Liver (tissue), 8 donors: ENCODE measurements at regions not wholly inside any gene's neighbourhood (a gene's known extent, or its start where the extent isn't known, plus 50 kb on each side); places are given as distances from the start of the nearest gene placed in this dataset.
"Not testable (repeated sequence)": the region's sequence is repeated elsewhere in the genome, so short reads cannot be mapped to it uniquely, and the experiment has no call there.

Experiments used
- DNase-seq: peaks from one replicate; pipeline ENCODE4 v3.0.0-alpha.2; 2017; ENCODE audit warnings: low spot score
- H3K27ac ChIP-seq, 2 donors: one replicate each; pipeline ENCODE4 v1.7.0; 2013; ENCODE audit warnings: inconsistent platforms in 2 of 2, low read length in 2 of 2, control low read depth in 1 of 2, low read depth in 1 of 2, mild to moderate bottlenecking in 1 of 2
- H3K27me3 ChIP-seq, 4 donors: one replicate each; pipeline versions ENCODE4 v1.6.1 to v1.7.0; 2013; ENCODE audit warnings: low read length in 3 of 4, inconsistent platforms in 1 of 4, mild to moderate bottlenecking in 1 of 4, moderate library complexity in 1 of 4; ENCODE audit not compliant: control insufficient read depth in 4 of 4, insufficient read depth in 4 of 4
- H3K36me3 ChIP-seq, 4 donors: one replicate each; pipeline versions ENCODE4 v1.6.1 to v1.7.0; 2013; ENCODE audit warnings: low read length in 3 of 4, mild to moderate bottlenecking in 3 of 4, low read depth in 1 of 4, moderate library complexity in 1 of 4; ENCODE audit not compliant: control insufficient read depth in 4 of 4, insufficient read depth in 3 of 4
- H3K4me1 ChIP-seq, 4 donors: one replicate each; pipeline versions ENCODE4 v1.6.1 to v1.7.0; 2013; ENCODE audit warnings: low read length in 3 of 4, mild to moderate bottlenecking in 3 of 4, moderate library complexity in 1 of 4; ENCODE audit not compliant: control insufficient read depth in 4 of 4, insufficient read depth in 4 of 4
- H3K4me3 ChIP-seq, 3 donors: one replicate each; pipeline versions ENCODE4 v1.6.1 to v1.7.0; 2013; ENCODE audit warnings: low read length in 3 of 3, control low read depth in 1 of 3, low read depth in 1 of 3, mild to moderate bottlenecking in 1 of 3
- H3K9ac ChIP-seq, 2 donors: one replicate each; pipeline ENCODE4 v1.7.0; 2013; ENCODE audit warnings: low read length in 2 of 2, mild to moderate bottlenecking in 2 of 2, moderate library complexity in 2 of 2, control low read depth in 1 of 2, low read depth in 1 of 2
- H3K9me3 ChIP-seq, 4 donors: one replicate each; pipeline versions ENCODE4 v1.6.1 to v1.7.0; 2013; ENCODE audit warnings: low read length in 3 of 4; ENCODE audit not compliant: control insufficient read depth in 4 of 4
- EGR1 ChIP-seq, 2 donors: IDR thresholded peaks; 2 replicates each; pipeline ENCODE4 v1.6.1; 2016 to 2018; ENCODE audit warnings: antibody characterized with exemption in 2 of 2, low read depth in 2 of 2
- FOXA1 ChIP-seq: IDR thresholded peaks from 2 replicates; pipeline ENCODE4 v1.6.1; 2016; ENCODE audit warnings: antibody characterized with exemption
- FOXA2 ChIP-seq: IDR thresholded peaks from 2 replicates; pipeline ENCODE4 v1.6.1; 2016; ENCODE audit warnings: antibody characterized with exemption
- GABPA ChIP-seq, 2 donors: IDR thresholded peaks in 1 of 2; conservative IDR thresholded peaks in 1 of 2; 2 replicates each; pipeline ENCODE4 v1.6.1; 2016; ENCODE audit warnings: antibody characterized with exemption in 2 of 2, mild to moderate bottlenecking in 1 of 2, moderate library complexity in 1 of 2
- HNF4A ChIP-seq, 2 donors: conservative IDR thresholded peaks; 2 replicates each; pipeline ENCODE4 v1.6.1; 2016; ENCODE audit warnings: antibody characterized with exemption in 2 of 2, mild to moderate bottlenecking in 2 of 2
- HNF4G ChIP-seq: IDR thresholded peaks from 2 replicates; pipeline ENCODE4 v1.6.1; 2016; ENCODE audit warnings: antibody characterized with exemption
- JUND ChIP-seq, 2 donors: IDR thresholded peaks; 2 replicates each; pipeline ENCODE4 v1.6.1; 2016; ENCODE audit warnings: antibody characterized with exemption in 2 of 2
- MAX ChIP-seq: IDR thresholded peaks from 2 replicates; pipeline ENCODE4 v1.6.1; 2016; ENCODE audit warnings: antibody characterized with exemption
- NR2F2 ChIP-seq: IDR thresholded peaks from 2 replicates; pipeline ENCODE4 v1.6.1; 2016; ENCODE audit warnings: antibody characterized with exemption
- RAD21 ChIP-seq, 2 donors: IDR thresholded peaks; 2 replicates each; pipeline ENCODE4 v1.6.1; 2016; ENCODE audit warnings: antibody characterized with exemption in 2 of 2, mild to moderate bottlenecking in 2 of 2
- RXRA ChIP-seq, 2 donors: IDR thresholded peaks; 2 replicates each; pipeline ENCODE4 v1.6.1; 2017 to 2018; ENCODE audit warnings: antibody characterized with exemption in 2 of 2, mild to moderate bottlenecking in 1 of 2
- ZBTB33 ChIP-seq: IDR thresholded peaks from 2 replicates; pipeline ENCODE4 v1.6.1; 2016; ENCODE audit warnings: antibody characterized with exemption
- WGBS: extraction: QIAGEN DNeasy Blood & Tissue Kit; methylation state at CpG from one replicate; pipeline ENCODE4 v1.1.7; 2013; 5-methylcytosine and 5-hydroxymethylcytosine counted together
- TF ChIP-seq, protein P1 (sequence below): fragments of 150-350 bp; IDR thresholded peaks from 2 replicates; pipeline ENCODE4 v1.5.1; 2017; ENCODE audit warnings: improper control_type of control experiment, low read depth, low read length; ENCODE audit not compliant: missing input control
- donor health status: healthy.
- donor health status: healthy.
- donor health status: healthy.
- donor health status: healthy.
- donor health status: healthy.

DNA sequence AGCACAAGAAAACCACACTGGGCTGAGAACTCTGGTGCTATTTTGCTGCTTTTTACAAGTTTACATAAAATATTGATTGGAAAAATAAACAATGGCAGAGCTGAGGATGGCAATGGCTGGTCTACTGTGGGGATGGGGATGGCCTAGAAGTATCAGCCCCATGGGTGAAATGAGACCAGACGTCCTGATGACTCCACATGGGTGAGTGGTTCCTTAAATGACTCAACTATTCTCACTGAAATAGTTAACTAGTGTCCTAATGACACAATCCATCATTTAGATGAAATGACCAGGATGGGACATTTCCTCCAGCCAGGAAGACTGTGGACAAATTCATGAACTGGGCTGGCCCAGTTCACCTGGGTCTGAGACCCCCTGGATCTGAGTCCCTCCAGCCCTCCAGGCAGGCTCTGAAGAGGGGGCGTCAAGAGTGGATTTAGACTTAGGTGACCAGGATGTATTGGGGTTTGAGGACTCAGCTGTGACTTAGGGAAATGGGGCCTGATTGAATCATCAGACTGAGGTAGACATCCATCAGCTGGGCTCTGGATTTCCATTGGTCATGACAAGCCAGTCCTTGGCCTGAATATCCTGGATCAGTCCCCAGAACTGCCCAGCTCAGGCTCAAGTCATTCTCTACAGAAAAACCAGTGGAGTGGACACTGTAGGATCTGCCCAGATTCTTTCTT is 98.2 kb upstream of the IGLL5 start:
- TF ChIP-seq ZBTB33 (no peak), GABPA (IDR thresholded peaks at IDR 0.05 in 1 of 2, conservative IDR thresholded peaks at IDR 0.05 in 1 of 2) (no peak), EGR1 (IDR thresholded peaks at IDR 0.05; ENCODE audit: low read depth in 2 of 2) (no peak), RXRA (IDR thresholded peaks at IDR 0.05) (no peak), FOXA1 (no peak), NR2F2 (no peak), FOXA2 (no peak), HNF4A (conservative IDR thresholded peaks at IDR 0.05) (no peak)
- TF ChIP-seq, protein P1, sequence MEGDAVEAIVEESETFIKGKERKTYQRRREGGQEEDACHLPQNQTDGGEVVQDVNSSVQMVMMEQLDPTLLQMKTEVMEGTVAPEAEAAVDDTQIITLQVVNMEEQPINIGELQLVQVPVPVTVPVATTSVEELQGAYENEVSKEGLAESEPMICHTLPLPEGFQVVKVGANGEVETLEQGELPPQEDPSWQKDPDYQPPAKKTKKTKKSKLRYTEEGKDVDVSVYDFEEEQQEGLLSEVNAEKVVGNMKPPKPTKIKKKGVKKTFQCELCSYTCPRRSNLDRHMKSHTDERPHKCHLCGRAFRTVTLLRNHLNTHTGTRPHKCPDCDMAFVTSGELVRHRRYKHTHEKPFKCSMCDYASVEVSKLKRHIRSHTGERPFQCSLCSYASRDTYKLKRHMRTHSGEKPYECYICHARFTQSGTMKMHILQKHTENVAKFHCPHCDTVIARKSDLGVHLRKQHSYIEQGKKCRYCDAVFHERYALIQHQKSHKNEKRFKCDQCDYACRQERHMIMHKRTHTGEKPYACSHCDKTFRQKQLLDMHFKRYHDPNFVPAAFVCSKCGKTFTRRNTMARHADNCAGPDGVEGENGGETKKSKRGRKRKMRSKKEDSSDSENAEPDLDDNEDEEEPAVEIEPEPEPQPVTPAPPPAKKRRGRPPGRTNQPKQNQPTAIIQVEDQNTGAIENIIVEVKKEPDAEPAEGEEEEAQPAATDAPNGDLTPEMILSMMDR, result no peak
- no peaks in the 10 kb centered on the region for H3K36me3 ChIP-seq
- H3K4me1 ChIP-seq, result peaks cover 0 to 4% (median 0%) of the 10 kb centered on the region in 4 donors
- no peak overlapping the region for H3K9ac ChIP-seq
- DNase-seq, result no peak
- no peaks in the 10 kb centered on the region for H3K27me3 ChIP-seq
- no peak overlapping the region for H3K4me3 ChIP-seq
- WGBS, result 78% methylated on average over 2 of the region's 2 CpGs
- H3K9me3 ChIP-seq, result no peaks in the 10 kb centered on the region
- H3K27ac ChIP-seq, result no peak overlapping the region

DNA sequence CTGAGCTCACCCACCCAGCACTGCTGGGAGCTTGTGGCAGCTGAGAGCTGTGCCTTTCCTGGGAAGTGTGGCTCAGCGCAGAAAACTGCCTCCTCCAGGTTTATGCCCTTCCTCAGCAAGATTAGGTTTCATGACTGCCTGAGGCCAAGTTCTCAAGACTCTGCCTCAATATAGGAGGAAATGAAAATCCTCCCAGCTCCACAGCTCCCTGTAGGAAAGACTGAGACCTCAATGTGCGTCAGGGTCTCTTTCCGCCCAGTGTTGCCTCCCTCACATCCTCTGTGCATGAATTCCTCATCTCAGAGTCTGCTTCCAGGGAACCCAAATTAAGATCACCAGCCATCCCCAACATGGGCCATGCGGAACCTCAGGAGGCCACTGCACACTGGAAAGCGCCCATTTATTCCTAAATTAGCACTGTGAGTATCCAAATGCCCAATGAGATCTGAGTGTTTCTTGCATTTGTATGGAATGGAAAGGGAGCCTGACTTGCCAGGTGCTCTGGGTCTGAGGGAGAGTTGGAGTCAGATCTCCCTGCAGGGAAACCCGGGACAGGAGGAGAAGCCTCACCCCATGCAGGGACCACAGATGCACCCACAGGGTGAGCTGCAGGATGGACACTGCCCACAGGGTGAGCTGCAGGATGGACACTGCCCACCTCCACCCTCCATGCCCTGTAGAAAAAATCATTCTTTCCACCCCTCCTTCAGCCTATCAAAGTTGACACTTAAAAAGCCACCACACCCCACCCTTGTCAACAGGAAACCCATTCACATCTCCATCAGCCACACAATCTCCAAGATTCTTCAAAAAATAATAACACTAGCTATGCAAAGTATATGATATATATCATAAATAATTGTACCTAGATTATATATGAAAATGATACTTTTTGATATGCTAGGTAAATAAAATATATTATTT is 97.4 kb upstream of the IGLL5 start:
- TF ChIP-seq NR2F2, result no peak
- TF ChIP-seq RXRA (IDR thresholded peaks at IDR 0.05), result no peak
- no peak for DNase-seq
- Histone ChIP-seq H3K27me3 (no peaks in the 10 kb centered on the region), H3K9ac (no peak overlapping the region), H3K36me3 (no peaks in the 10 kb centered on the region), H3K4me3 (no peak overlapping the region), H3K27ac (no peak overlapping the region), H3K9me3 (no peaks in the 10 kb centered on the region), H3K4me1 (peaks cover 0 to 4% (median 0%) of the 10 kb centered on the region in 4 donors)
- 92% methylated on average over 6 of the region's 6 CpGs for WGBS

- WGBS, result 64% methylated on average over 10 of the region's 10 CpGs
- no peaks in the 10 kb centered on the region for H3K36me3 ChIP-seq
- H3K27ac ChIP-seq, result no peak overlapping the region
- no peak for DNase-seq
- no peak overlapping the region for H3K9ac ChIP-seq
- no peaks in the 10 kb centered on the region for H3K27me3 ChIP-seq
- no peak overlapping the region for H3K4me3 ChIP-seq
- no peaks in the 10 kb centered on the region for H3K9me3 ChIP-seq
- TF ChIP-seq HNF4G (no peak), MAX (no peak), HNF4A (conservative IDR thresholded peaks at IDR 0.05) (no peak), FOXA2 (no peak), RAD21 (IDR thresholded peaks at IDR 0.05) (no peak), JUND (IDR thresholded peaks at IDR 0.05) (no peak)
- TF ChIP-seq, protein P1, result no peak
- no peaks in the 10 kb centered on the region for H3K4me1 ChIP-seq
Observed at GRCh38 chr22:22791438-22792181, 96.0 kb upstream of the IGLL5 start.

DNA sequence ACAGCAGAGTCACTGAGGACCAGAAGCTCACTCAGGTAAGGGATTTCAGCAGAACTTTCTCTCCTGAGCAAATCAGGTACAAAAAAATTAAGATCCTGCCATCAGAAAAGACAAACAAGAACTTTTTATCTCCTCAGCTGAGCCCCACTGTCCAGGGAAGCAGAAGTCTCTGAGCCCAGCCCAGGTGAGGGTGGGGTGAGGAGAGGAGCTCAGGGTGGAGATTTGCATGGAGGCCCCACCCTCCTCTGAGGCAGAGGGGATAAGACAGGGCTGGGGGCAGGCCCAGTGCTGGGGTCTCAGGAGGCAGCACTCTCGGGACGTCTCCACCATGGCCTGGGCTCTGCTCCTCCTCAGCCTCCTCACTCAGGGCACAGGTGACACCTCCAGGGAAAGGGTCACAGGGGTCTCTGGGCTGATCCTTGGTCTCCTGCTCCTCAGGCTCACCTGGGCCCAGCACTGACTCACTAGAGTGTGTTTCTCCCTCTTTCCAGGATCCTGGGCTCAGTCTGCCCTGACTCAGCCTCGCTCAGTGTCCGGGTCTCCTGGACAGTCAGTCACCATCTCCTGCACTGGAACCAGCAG is 95.3 kb upstream of the IGLL5 start:
- H3K27me3 ChIP-seq, H3K36me3 ChIP-seq, H3K9ac ChIP-seq, H3K4me1 ChIP-seq, DNase-seq, H3K4me3 ChIP-seq, H3K27ac ChIP-seq, H3K9me3 ChIP-seq: not testable (repeated sequence)
- WGBS, result 94% methylated on average over 4 of the region's 4 CpGs
